ENCODE measurements at regions not wholly inside any gene's neighbourhood (a gene's known extent, or its start where the extent isn't known, plus 50 kb on each side); places are given as distances from the start of the nearest gene placed in this dataset.

DNA sequence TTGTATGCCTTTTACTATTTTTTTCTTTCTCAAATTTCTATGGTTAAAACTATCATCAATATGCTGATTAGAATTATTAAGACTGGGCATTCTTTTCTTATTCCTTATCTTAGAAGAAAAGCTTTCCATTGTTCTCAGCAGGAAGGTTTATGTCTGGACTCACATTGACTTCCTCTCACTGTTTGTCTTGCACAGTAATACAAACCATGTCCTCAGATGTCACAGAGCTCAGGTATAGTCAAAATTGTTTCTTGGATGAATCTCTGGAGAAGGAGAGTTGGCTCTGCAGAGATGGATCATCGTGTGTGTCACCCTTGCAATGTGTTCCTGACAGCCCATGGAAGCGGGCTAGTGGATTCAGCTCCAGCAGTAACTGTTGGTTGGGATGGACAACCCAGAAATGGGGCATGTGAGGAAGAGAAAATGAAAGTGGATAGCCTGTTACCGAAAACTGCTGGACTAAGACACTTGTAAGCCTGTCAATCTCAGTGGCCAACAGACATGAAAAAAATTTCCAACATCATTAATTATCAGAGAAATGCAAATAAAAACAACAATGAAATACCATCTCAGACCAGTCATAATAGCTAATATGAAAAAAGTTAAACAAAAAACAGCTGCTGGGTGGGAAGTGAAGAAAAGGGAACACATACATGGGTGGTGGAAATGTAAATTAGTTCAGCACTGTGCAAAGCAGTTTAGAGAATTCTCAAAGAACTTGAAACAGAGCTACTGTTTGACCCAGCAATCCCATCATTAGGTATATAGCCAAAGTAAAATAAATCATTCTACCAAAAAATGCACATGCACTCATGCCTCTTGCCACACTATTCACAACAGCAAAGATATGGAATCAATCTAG, 967.8 kb downstream of the TMEM121 start:
- DNase-seq (ENCODE audit: insufficient read length, low spot score) (no peak), FAIRE-seq (peak; percentile 60)
- TF ChIP-seq POU2F2 (IDR thresholded peaks at IDR 0.05; ENCODE audit: low read depth, low read length) (no peak), SPI1 (IDR thresholded peaks at IDR 0.05; ENCODE audit: low read depth, low read length) (no peak), POLR2AphosphoS5 (IDR thresholded peaks at IDR 0.05; ENCODE audit: low read depth, low read length) (no peak), TAF1 (IDR thresholded peaks at IDR 0.05; ENCODE audit: low read depth, low read length) (no peak), PAX5 (IDR thresholded peaks at IDR 0.05; ENCODE audit: insufficient read depth, low read length, severe bottlenecking) (no peak), POLR2A (IDR thresholded peaks at IDR 0.05; ENCODE audit: low read depth, low read length) (no peak)

- FAIRE-seq = no peak
- TF ChIP-seq POU2F2 (IDR thresholded peaks at IDR 0.05; ENCODE audit: low read depth, low read length) = no peak
- no peak for TF ChIP-seq POLR2A (IDR thresholded peaks at IDR 0.05; ENCODE audit: low read depth, low read length)
- no peak for TF ChIP-seq PAX5 (IDR thresholded peaks at IDR 0.05; ENCODE audit: insufficient read depth, low read length, severe bottlenecking)
- TF ChIP-seq TAF1 (IDR thresholded peaks at IDR 0.05; ENCODE audit: low read depth, low read length) = no peak
- no peak for TF ChIP-seq SPI1 (IDR thresholded peaks at IDR 0.05; ENCODE audit: low read depth, low read length)
- TF ChIP-seq POLR2AphosphoS5 (IDR thresholded peaks at IDR 0.05; ENCODE audit: low read depth, low read length) = no peak
- DNase-seq (ENCODE audit: insufficient read length, low spot score) = no peak
Observed at GRCh38 chr14:106500571-106500970, 974.2 kb downstream of the TMEM121 start.

DNA sequence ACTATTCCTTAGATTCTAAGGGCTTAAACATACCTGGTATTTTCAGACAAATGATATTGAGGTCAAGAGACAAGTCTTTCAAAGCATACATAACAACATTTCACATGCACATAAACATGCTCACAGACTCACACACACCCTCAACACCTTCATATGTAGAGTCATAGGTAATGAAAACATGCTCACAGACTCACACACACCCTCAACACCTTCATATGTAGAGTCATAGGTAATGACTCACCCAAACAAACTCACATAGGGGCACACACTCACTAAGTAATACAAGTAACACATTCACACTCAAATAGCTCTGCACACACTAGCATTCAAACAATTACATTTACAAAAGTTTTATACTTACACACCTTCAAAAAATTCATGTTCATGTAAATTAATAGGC, 975.5 kb downstream of the TMEM121 start:
- FAIRE-seq (peak; percentile 76), DNase-seq (ENCODE audit: insufficient read length, low spot score) (no peak)
- TF ChIP-seq TAF1 (IDR thresholded peaks at IDR 0.05; ENCODE audit: low read depth, low read length) = no peak
- no peak for TF ChIP-seq PAX5 (IDR thresholded peaks at IDR 0.05; ENCODE audit: insufficient read depth, low read length, severe bottlenecking)
- TF ChIP-seq POLR2AphosphoS5 (IDR thresholded peaks at IDR 0.05; ENCODE audit: low read depth, low read length) = no peak
- TF ChIP-seq SPI1 (IDR thresholded peaks at IDR 0.05; ENCODE audit: low read depth, low read length) = no peak
- no peak for TF ChIP-seq POU2F2 (IDR thresholded peaks at IDR 0.05; ENCODE audit: low read depth, low read length)
- no peak for TF ChIP-seq POLR2A (IDR thresholded peaks at IDR 0.05; ENCODE audit: low read depth, low read length)

GRCh38 chr14:106505366-106505765, 979.0 kb downstream of the TMEM121 start:
- TF ChIP-seq SPI1 (IDR thresholded peaks at IDR 0.05; ENCODE audit: low read depth, low read length) (0 out of 2 replicates have a peak, but pooled peaks have one; percentile 5), PAX5 (IDR thresholded peaks at IDR 0.05; ENCODE audit: insufficient read depth, low read length, severe bottlenecking) (no peak)
- no peak for FAIRE-seq
- DNase-seq (ENCODE audit: insufficient read length, low spot score) = no peak

DNA sequence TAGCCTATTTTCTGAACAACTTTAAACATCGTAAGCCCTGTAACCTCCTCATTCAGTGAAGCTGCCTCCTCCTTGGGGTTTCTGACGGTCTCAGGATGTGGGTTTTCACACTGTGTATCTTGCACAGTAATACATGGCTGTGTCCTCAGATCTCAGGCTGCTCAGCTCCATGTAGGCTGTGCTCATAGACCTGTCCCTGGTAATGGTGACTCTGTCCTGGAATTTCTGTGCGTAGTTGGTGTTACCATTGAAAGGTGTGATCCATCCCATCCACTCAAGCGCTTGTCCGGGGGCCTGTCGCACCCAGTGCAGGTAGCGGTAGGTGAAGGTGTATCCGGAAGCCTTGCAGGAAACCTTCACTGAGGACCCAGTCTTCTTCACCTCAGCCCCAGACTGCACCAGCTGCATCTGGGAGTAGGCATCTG, 980.5 kb downstream of the TMEM121 start:
- FAIRE-seq (peak; percentile 16), DNase-seq (ENCODE audit: insufficient read length, low spot score) (no peak)
- TF ChIP-seq POLR2A (IDR thresholded peaks at IDR 0.05; ENCODE audit: low read depth, low read length) (no peak), SPI1 (IDR thresholded peaks at IDR 0.05; ENCODE audit: low read depth, low read length) (no peak), TAF1 (IDR thresholded peaks at IDR 0.05; ENCODE audit: low read depth, low read length) (no peak), POU2F2 (IDR thresholded peaks at IDR 0.05; ENCODE audit: low read depth, low read length) (no peak), PAX5 (IDR thresholded peaks at IDR 0.05; ENCODE audit: insufficient read depth, low read length, severe bottlenecking) (no peak), POLR2AphosphoS5 (IDR thresholded peaks at IDR 0.05; ENCODE audit: low read depth, low read length) (no peak)

DNA sequence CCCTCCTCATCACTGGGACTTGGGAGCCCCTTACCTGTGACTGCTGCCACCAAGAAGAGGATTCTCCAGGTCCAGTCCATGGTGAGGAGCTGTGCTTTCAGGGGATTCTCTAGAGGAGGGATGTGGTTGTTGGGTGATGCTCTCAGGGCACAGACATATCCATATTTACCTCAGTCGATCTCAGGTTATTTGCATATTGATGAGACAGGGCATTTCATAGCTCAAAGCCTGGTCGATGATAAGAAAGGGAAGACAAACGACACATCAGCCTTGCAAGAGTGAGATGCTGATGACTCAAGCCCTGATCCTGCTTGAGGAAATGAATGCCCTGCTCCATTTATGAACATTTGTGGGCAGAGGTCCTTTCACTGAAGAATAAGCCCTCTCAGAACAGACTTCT, 981.0 kb downstream of the TMEM121 start:
- FAIRE-seq (no peak), DNase-seq (ENCODE audit: insufficient read length, low spot score) (no peak)
- TF ChIP-seq PAX5 (IDR thresholded peaks at IDR 0.05; ENCODE audit: insufficient read depth, low read length, severe bottlenecking) = no peak

DNA sequence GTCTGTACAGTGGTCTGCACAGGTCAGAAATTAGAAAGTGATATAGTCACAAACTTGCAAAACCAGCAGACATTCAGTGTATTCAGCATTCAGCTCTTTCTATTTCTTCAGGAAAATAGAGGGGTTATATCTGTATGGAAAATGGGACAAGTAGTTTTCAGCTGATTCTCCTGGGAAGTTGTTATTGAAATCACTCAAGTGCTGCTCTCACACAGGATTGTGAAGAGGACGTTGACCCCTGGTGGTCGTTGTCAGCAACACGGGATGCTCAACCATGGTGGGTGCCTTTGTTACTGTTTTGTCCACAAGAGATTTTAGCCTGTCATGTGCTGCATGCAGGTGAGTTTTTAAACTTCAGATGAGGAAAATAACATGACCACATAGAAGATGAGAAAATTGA, 981.8 kb downstream of the TMEM121 start:
- no peak for TF ChIP-seq POU2F2 (IDR thresholded peaks at IDR 0.05; ENCODE audit: low read depth, low read length)
- DNase-seq (ENCODE audit: insufficient read length, low spot score) (no peak), FAIRE-seq (no peak)

DNA sequence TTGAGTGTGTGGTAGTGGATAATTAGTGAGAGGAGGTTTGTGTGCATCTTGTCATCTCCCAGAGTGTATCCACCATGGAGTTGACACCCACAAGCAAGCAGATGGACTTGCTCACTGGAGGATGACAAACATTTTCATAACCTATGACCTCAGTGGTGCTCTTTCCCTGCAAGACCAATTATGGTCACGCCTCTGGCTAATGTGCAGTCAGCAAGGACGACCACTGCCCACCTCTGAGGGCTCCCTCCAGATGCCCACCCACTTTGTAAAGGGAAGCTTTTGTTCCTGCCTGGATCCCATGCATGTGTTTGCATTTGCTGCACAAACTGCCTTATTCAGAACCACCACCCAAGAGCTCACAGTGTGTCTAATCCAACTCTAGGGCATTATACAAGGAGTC, 982.8 kb downstream of the TMEM121 start:
- no peak for TF ChIP-seq PAX5 (IDR thresholded peaks at IDR 0.05; ENCODE audit: insufficient read depth, low read length, severe bottlenecking)
- no peak for TF ChIP-seq POU2F2 (IDR thresholded peaks at IDR 0.05; ENCODE audit: low read depth, low read length)
- TF ChIP-seq POLR2A (IDR thresholded peaks at IDR 0.05; ENCODE audit: low read depth, low read length) = no peak
- TF ChIP-seq SPI1 (IDR thresholded peaks at IDR 0.05; ENCODE audit: low read depth, low read length) = no peak
- no peak for TF ChIP-seq POLR2AphosphoS5 (IDR thresholded peaks at IDR 0.05; ENCODE audit: low read depth, low read length)
- TF ChIP-seq TAF1 (IDR thresholded peaks at IDR 0.05; ENCODE audit: low read depth, low read length) = no peak
- FAIRE-seq (peak; percentile 43), DNase-seq (ENCODE audit: insufficient read length, low spot score) (no peak)

GRCh38 chr14:106509807-106510206, 983.4 kb downstream of the TMEM121 start:
- TF ChIP-seq PAX5 (IDR thresholded peaks at IDR 0.05; ENCODE audit: insufficient read depth, low read length, severe bottlenecking) (no peak), POLR2AphosphoS5 (IDR thresholded peaks at IDR 0.05; ENCODE audit: low read depth, low read length) (no peak)
- DNase-seq (ENCODE audit: insufficient read length, low spot score) (no peak), FAIRE-seq (no peak)

GRCh38 chr14:106511006-106511799, 984.8 kb downstream of the TMEM121 start:
- TF ChIP-seq SPI1 (IDR thresholded peaks at IDR 0.05; ENCODE audit: low read depth, low read length) (no peak), PAX5 (IDR thresholded peaks at IDR 0.05; ENCODE audit: insufficient read depth, low read length, severe bottlenecking) (no peak), TAF1 (IDR thresholded peaks at IDR 0.05; ENCODE audit: low read depth, low read length) (no peak), POLR2A (IDR thresholded peaks at IDR 0.05; ENCODE audit: low read depth, low read length) (no peak), POLR2AphosphoS5 (IDR thresholded peaks at IDR 0.05; ENCODE audit: low read depth, low read length) (no peak), POU2F2 (IDR thresholded peaks at IDR 0.05; ENCODE audit: low read depth, low read length) (no peak)
- DNase-seq (ENCODE audit: insufficient read length, low spot score) (no peak), FAIRE-seq (no peak)
